Mesothelial cell of epicardium (in vitro differentiated cells): ENCODE measurements at regions not wholly inside any gene's neighbourhood (a gene's known extent, or its start where the extent isn't known, plus 50 kb on each side); places are given as distances from the start of the nearest gene placed in this dataset.
A peak's percentile ranks its signal among the peaks of the same experiment; 100 is the strongest.

Source experiments
- DNase-seq, 2 experiments: peaks; one replicate each; pipeline ENCODE4 v3.0.0; 2021; ENCODE audit warnings: low spot score in 2 of 2; ENCODE audit not compliant: unreplicated experiment in 2 of 2
- H3K27ac Mint-ChIP-seq: 2 replicates; pipeline ENCODE4 v1.8.0; 2021; ENCODE audit warnings: mixed read lengths
- H3K27me3 Mint-ChIP-seq: 2 replicates; pipeline ENCODE4 v1.8.0; 2021; ENCODE audit warnings: low read depth, mixed read lengths
- H3K36me3 Mint-ChIP-seq: 2 replicates; pipeline ENCODE4 v1.8.0; 2021; ENCODE audit warnings: mixed read lengths
- H3K4me1 Mint-ChIP-seq: 2 replicates; pipeline ENCODE4 v1.8.0; 2021; ENCODE audit warnings: mixed read lengths
- H3K4me3 Mint-ChIP-seq: 2 replicates; pipeline ENCODE4 v1.8.0; 2021; ENCODE audit warnings: mild to moderate bottlenecking, moderate library complexity, mixed read lengths
- H3K9me3 Mint-ChIP-seq: 2 replicates; pipeline ENCODE4 v1.8.0; 2021; ENCODE audit warnings: mixed read lengths
- TF ChIP-seq, protein P1 (sequence below): fragments of 200-600 bp; sonication (generic); IDR thresholded peaks from one replicate; pipeline ENCODE4 v1.5.0; 2021; ENCODE audit warnings: antibody characterized with exemption; ENCODE audit not compliant: unreplicated experiment

DNA sequence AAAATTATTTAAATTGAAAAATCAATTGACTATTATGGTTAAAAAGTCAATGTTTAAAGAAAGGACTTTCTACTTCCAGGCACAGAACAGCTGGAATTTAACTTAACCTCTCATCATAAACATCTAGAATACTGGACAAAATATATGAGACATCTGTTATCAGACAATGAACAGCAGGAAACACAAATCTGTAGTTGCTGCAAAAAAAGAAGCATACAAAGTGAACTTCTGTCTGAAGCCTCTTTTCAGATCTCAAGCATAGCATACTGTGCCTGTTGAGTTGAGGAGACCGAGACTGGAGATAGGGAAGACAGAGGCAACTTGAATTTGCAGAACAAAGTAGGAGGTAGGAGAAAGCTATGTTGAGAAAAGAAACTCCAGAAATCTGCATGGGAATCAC is 140.0 kb upstream of the CBLB start:
- no peak for DNase-seq
- Mint-ChIP-seq H3K27ac (peak overlapping the region; percentile 1), H3K4me3 (no peak overlapping the region), H3K4me1 (peaks cover 6% of the 10 kb centered on the region), H3K9me3 (no peaks in the 10 kb centered on the region), H3K36me3 (no peaks in the 10 kb centered on the region), H3K27me3 (no peaks in the 10 kb centered on the region)
- TF ChIP-seq, protein P1, sequence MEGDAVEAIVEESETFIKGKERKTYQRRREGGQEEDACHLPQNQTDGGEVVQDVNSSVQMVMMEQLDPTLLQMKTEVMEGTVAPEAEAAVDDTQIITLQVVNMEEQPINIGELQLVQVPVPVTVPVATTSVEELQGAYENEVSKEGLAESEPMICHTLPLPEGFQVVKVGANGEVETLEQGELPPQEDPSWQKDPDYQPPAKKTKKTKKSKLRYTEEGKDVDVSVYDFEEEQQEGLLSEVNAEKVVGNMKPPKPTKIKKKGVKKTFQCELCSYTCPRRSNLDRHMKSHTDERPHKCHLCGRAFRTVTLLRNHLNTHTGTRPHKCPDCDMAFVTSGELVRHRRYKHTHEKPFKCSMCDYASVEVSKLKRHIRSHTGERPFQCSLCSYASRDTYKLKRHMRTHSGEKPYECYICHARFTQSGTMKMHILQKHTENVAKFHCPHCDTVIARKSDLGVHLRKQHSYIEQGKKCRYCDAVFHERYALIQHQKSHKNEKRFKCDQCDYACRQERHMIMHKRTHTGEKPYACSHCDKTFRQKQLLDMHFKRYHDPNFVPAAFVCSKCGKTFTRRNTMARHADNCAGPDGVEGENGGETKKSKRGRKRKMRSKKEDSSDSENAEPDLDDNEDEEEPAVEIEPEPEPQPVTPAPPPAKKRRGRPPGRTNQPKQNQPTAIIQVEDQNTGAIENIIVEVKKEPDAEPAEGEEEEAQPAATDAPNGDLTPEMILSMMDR: no peak

DNA sequence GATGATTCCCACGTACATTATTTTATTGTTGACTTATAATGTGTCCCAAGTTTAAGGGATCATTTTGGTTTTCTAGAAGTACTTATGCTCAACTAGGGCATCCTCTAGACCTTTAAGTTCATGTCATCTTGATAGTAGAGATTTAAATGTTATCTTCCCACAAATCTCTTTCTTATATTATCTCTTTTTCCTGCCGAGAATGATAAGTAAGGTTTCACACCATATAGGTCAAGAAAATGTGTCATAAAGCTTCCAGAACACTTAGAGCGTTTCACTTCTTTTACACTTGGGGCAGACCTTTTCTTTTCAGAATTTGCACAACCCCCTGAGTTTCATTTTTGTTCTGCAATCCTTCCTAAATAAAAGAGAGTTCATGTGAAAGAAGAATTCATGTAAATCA is 142.0 kb upstream of the CBLB start:
- no peak overlapping the region for H3K4me3 Mint-ChIP-seq
- no peaks in the 10 kb centered on the region for H3K27me3 Mint-ChIP-seq
- no peak for DNase-seq
- H3K36me3 Mint-ChIP-seq: no peaks in the 10 kb centered on the region
- no peak overlapping the region for H3K27ac Mint-ChIP-seq
- H3K4me1 Mint-ChIP-seq: peaks cover 16% of the 10 kb centered on the region
- TF ChIP-seq, protein P1: no peak
- no peaks in the 10 kb centered on the region for H3K9me3 Mint-ChIP-seq

DNA sequence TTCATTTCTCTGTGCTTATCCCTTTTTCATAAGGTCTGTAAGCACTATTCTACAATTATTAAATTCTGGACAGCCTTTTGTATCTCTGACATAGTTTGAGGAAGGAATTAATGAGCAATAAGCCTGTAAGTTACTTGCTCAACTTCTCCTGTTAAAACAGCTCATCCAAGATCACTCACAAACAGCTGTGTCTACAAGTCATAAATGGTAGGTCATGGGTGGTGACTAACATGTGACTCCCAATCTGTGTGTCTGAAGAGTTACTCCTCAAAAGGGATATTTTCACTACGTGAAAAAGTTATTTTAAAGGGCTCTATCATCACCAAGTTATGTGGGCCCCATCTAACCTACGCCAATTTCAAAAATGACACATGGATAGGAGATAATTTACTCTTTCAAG is 145.2 kb upstream of the CBLB start:
- peaks cover 16% of the 10 kb centered on the region for H3K4me1 Mint-ChIP-seq
- peaks cover 2% of the 10 kb centered on the region for H3K36me3 Mint-ChIP-seq
- TF ChIP-seq, protein P1: no peak
- no peaks in the 10 kb centered on the region for H3K27me3 Mint-ChIP-seq
- H3K27ac Mint-ChIP-seq: no peak overlapping the region
- peaks cover 15% of the 10 kb centered on the region for H3K9me3 Mint-ChIP-seq
- DNase-seq: no peak
- no peak overlapping the region for H3K4me3 Mint-ChIP-seq

DNA sequence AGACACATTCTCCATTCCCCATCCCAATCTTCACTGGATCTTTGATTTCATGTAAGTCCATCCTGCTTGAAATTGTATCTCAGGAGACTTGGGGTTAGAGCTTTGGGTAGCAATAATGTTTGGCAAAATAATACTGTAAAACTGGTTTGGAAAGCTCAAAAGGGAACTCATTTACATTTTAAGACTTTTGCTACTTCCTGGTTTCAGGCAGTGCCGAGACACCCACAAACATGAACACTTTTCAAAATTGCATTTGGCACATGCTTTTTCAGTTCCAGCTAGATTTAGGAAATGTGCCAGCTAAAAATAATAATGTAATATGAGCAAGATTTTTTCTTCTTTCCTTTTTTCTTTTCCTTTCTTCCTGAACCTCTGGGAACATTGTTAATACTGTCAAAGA is 145.7 kb upstream of the CBLB start:
- peaks cover 16% of the 10 kb centered on the region for H3K9me3 Mint-ChIP-seq
- no peak for DNase-seq
- H3K27ac Mint-ChIP-seq: no peak overlapping the region
- TF ChIP-seq, protein P1: no peak
- no peaks in the 10 kb centered on the region for H3K27me3 Mint-ChIP-seq
- H3K36me3 Mint-ChIP-seq: peaks cover 2% of the 10 kb centered on the region
- no peak overlapping the region for H3K4me3 Mint-ChIP-seq
- peaks cover 15% of the 10 kb centered on the region for H3K4me1 Mint-ChIP-seq

DNA sequence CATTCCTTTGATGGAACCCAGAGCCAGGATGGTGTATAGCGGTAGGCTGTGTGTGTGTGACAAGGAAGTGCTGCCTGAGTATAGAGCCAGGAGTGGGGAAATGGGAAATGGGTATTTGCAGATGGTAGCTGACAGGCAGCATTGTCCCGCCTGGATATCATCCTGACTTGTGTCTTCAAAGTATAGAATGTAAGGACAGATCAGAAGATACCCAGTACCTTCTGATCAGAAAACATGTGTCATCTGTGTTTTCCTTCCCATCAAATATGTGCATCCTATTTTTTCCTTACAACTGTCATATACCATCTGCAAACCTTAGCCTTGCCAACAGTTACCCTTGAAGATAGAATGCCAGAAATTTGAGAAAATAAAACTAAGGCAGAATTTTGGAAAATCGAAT is 146.2 kb upstream of the CBLB start:
- TF ChIP-seq, protein P1: no peak
- Mint-ChIP-seq H3K4me3 (no peak overlapping the region), H3K27me3 (no peaks in the 10 kb centered on the region), H3K4me1 (peaks cover 15% of the 10 kb centered on the region), H3K9me3 (peaks cover 16% of the 10 kb centered on the region), H3K36me3 (peaks cover 2% of the 10 kb centered on the region), H3K27ac (no peak overlapping the region)
- DNase-seq: no peak

DNA sequence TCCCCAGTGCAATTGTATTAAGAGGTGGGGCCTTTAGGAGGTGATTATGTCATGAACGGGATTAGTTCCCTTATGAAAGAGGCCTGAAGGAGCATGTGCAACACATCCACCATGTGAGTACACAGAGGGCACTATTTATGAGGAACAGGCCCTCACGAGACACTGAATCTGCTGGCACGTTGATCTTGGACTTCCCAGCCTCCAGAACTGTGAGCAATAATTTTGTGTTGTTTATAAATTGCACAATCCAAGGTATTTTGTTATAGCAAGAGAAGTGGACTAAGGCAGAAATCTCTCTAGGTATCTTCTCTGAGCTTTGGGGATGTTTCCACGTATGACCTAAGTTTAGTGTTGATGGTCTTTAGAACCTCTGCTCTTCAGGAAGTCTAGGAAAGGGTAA is 149.3 kb upstream of the CBLB start:
- no peak for DNase-seq
- TF ChIP-seq, protein P1: no peak

More for the DNA sequence above, 149.3 kb upstream of the CBLB start:
- H3K4me3 Mint-ChIP-seq: no peak overlapping the region
- peaks cover 14% of the 10 kb centered on the region for H3K4me1 Mint-ChIP-seq
- no peaks in the 10 kb centered on the region for H3K27me3 Mint-ChIP-seq
- H3K27ac Mint-ChIP-seq: no peak overlapping the region
- peaks cover 2% of the 10 kb centered on the region for H3K36me3 Mint-ChIP-seq
- H3K9me3 Mint-ChIP-seq: peaks cover 16% of the 10 kb centered on the region
